GM19035 (cell line): ENCODE measurements at regions not wholly inside any gene's neighbourhood (a gene's known extent, or its start where the extent isn't known, plus 50 kb on each side); places are given as distances from the start of the nearest gene placed in this dataset.

Source experiments
- ATAC-seq: cut with Tn5 transposase; IDR thresholded peaks from one replicate; pipeline ENCODE4 v1.9.1; 2021; ENCODE audit not compliant: unreplicated experiment

GRCh38 chr12:93322784-93323183 is 54.9 kb upstream of the NUDT4 start:
- no peak for ATAC-seq

GRCh38 chr12:93323625-93324329 is 53.9 kb upstream of the NUDT4 start:
- ATAC-seq: no peak

GRCh38 chr12:93325855-93326254 is 51.9 kb upstream of the NUDT4 start:
- ATAC-seq: no peak
